Keratinocyte (primary cell): ENCODE measurements at regions not wholly inside any gene's neighbourhood (a gene's known extent, or its start where the extent isn't known, plus 50 kb on each side); places are given as distances from the start of the nearest gene placed in this dataset.

Experiments used
- EZH2 ChIP-seq: IDR thresholded peaks from one replicate; pipeline ENCODE4 v1.6.1; 2012; ENCODE audit warnings: inconsistent platforms, mild to moderate bottlenecking, low read length, moderate library complexity
- TF ChIP-seq, protein P1 (sequence below), 3 experiments: IDR thresholded peaks in 1 of 3; conservative IDR thresholded peaks in 1 of 3; optimal IDR thresholded peaks in 1 of 3; 2 replicates in 2 of 3; 3 replicates in 1 of 3; pipeline versions ENCODE3 to v1.5.1; 2011; ENCODE audit warnings: low read length in 3 of 3, mild to moderate bottlenecking in 3 of 3, moderate library complexity in 2 of 3, control low read depth in 1 of 3, inconsistent platforms in 1 of 3; ENCODE audit not compliant: insufficient read depth in 2 of 3; ENCODE audit errors: extremely low read depth in 1 of 3

GRCh38 chr4:53941331-53941730, 123.1 kb downstream of the CHIC2 start:
- TF ChIP-seq, protein P1, sequence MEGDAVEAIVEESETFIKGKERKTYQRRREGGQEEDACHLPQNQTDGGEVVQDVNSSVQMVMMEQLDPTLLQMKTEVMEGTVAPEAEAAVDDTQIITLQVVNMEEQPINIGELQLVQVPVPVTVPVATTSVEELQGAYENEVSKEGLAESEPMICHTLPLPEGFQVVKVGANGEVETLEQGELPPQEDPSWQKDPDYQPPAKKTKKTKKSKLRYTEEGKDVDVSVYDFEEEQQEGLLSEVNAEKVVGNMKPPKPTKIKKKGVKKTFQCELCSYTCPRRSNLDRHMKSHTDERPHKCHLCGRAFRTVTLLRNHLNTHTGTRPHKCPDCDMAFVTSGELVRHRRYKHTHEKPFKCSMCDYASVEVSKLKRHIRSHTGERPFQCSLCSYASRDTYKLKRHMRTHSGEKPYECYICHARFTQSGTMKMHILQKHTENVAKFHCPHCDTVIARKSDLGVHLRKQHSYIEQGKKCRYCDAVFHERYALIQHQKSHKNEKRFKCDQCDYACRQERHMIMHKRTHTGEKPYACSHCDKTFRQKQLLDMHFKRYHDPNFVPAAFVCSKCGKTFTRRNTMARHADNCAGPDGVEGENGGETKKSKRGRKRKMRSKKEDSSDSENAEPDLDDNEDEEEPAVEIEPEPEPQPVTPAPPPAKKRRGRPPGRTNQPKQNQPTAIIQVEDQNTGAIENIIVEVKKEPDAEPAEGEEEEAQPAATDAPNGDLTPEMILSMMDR (optimal IDR thresholded peaks at IDR 0.05 in 1 of 3, IDR thresholded peaks at IDR 0.05 in 1 of 3, conservative IDR thresholded peaks at IDR 0.05 in 1 of 3; ENCODE audit: extremely low read depth in 1 of 3, insufficient read depth in 2 of 3, low read length in 3 of 3) = no peak
- TF ChIP-seq EZH2 = no peak
